ENCODE measurements at regions not wholly inside any gene's neighbourhood (a gene's known extent, or its start where the extent isn't known, plus 50 kb on each side); places are given as distances from the start of the nearest gene placed in this dataset.

DNA sequence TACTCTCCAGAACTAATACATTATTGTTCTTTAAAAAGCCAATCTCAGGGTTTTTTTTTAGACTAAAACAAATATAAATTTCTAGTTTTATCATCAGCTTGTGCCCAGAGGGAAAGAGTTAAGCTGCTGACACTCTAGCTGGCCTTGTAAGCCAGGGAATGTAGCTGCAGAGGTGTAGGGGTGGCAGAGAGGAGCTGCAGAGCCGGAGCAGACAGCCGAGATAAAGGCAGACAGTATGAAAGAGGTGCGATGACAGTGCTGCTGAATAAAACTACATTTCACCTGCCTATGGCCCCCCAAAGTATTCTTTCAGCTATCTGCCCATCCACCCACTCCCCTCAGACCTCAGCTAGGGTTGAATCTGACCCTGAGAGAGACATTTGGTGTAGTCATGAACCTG lies 653.7 kb upstream of the ZWINT start:
- no peak for DNase-seq (ENCODE audit: insufficient read length, low spot score)

GRCh38 chr10:57008189-57008588 lies 647.1 kb upstream of the ZWINT start:
- TF ChIP-seq, protein P1, sequence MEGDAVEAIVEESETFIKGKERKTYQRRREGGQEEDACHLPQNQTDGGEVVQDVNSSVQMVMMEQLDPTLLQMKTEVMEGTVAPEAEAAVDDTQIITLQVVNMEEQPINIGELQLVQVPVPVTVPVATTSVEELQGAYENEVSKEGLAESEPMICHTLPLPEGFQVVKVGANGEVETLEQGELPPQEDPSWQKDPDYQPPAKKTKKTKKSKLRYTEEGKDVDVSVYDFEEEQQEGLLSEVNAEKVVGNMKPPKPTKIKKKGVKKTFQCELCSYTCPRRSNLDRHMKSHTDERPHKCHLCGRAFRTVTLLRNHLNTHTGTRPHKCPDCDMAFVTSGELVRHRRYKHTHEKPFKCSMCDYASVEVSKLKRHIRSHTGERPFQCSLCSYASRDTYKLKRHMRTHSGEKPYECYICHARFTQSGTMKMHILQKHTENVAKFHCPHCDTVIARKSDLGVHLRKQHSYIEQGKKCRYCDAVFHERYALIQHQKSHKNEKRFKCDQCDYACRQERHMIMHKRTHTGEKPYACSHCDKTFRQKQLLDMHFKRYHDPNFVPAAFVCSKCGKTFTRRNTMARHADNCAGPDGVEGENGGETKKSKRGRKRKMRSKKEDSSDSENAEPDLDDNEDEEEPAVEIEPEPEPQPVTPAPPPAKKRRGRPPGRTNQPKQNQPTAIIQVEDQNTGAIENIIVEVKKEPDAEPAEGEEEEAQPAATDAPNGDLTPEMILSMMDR (IDR thresholded peaks at IDR 0.05; ENCODE audit: insufficient read depth, missing control alignments) = no peak
- no peak for DNase-seq (ENCODE audit: insufficient read length, low spot score)
- FAIRE-seq = no peak

More for the DNA sequence above, 653.7 kb upstream of the ZWINT start:
- FAIRE-seq = no peak
- TF ChIP-seq, protein P1 (IDR thresholded peaks at IDR 0.05; ENCODE audit: insufficient read depth, missing control alignments) = no peak

DNA sequence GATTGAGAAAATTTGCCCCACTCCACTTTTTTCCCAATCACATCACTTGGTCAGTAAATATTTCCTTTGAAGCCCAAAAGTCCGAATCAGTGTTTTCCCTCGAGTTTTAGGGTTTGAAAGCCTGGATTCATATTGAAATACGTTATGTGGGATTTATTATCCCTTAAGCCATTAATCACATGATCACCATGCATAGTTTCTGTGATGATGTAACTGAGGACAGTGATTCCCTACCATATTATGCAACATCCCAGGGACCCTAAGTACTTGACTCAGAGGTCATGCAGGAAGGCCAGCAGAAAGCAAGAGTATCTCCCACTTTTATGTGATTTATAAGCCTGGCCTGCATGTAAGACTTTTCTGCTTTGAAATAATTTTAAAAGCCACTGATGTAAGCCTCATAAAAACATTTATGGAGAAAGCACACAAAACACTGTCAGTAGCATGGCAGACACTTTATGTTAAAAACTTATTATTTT lies 630.6 kb upstream of the ZWINT start:
- TF ChIP-seq, protein P1 (IDR thresholded peaks at IDR 0.05; ENCODE audit: insufficient read depth, missing control alignments) = no peak
- no peak for DNase-seq (ENCODE audit: insufficient read length, low spot score)
- FAIRE-seq = no peak

GRCh38 chr10:56975513-56975912 lies 614.5 kb upstream of the ZWINT start:
- TF ChIP-seq, protein P1 (IDR thresholded peaks at IDR 0.05; ENCODE audit: insufficient read depth, missing control alignments) = no peak
- DNase-seq (ENCODE audit: insufficient read length, low spot score) (no peak), FAIRE-seq (no peak)

GRCh38 chr10:56973766-56974165 lies 612.7 kb upstream of the ZWINT start:
- no peak for DNase-seq (ENCODE audit: insufficient read length, low spot score)
- FAIRE-seq = no peak
- TF ChIP-seq, protein P1 (IDR thresholded peaks at IDR 0.05; ENCODE audit: insufficient read depth, missing control alignments) = no peak

GRCh38 chr10:56943221-56943755 lies 582.2 kb upstream of the ZWINT start:
- DNase-seq (ENCODE audit: insufficient read length, low spot score) = no peak
- no peak for FAIRE-seq
- TF ChIP-seq, protein P1 (IDR thresholded peaks at IDR 0.05; ENCODE audit: insufficient read depth, missing control alignments) = no peak

DNA sequence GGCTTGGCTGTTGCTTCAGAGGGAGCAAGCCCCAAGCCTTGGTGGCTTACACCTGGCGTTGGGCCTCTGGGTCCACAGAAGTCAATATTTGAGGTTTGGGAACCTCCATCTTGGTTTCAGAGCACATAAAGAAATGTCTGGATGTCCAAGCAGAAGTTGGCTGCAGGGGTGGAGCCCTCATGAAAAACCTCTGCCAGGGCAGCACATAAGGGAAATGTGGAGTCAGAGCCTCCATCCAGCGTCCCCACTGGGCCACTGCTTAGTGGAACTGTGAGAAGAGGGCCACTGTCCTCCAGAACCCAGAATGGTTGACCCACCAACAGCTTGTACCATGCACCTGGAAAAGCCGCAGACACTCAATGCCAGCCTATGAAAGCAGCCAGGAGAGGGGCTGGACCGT lies 573.5 kb upstream of the ZWINT start:
- FAIRE-seq (no peak), DNase-seq (ENCODE audit: insufficient read length, low spot score) (no peak)
- TF ChIP-seq, protein P1 (IDR thresholded peaks at IDR 0.05; ENCODE audit: insufficient read depth, missing control alignments) = no peak

Measured in D721Med (cell line).